ENCODE measurements at regions not wholly inside any gene's neighbourhood (a gene's known extent, or its start where the extent isn't known, plus 50 kb on each side); places are given as distances from the start of the nearest gene placed in this dataset.

DNA sequence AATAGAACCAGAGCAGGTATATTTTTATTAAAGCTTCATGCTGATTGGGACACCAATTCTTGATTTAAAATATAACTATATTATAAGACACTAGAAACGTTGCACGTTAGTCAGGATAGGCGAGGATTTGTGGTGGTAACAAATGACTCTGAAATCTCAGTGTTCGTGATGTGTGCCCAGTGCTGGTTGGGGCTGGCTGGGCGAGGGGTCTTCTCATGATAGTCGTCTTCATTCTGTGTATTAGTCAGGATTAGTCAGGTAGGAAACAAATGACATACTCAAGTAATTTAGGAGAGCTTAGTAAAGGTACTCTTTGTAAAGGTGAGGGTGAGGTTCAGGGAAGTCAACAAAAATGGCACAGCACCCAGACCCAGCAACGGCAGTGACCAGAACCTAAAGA, 73.9 kb upstream of the HIF1A start:
- Histone ChIP-seq H3K4me3 (no peak overlapping the region), H3K27ac (no peak overlapping the region), H3K9me3 (no peaks in the 10 kb centered on the region), H3K27me3 (no peaks in the 10 kb centered on the region), H3K4me1 (peaks cover 0 to 26% (median 0%) of the 10 kb centered on the region in 12 donors), H3K36me3 (no peaks in the 10 kb centered on the region)
- DNase-seq = no peak
- ATAC-seq = no peak
- TF ChIP-seq, protein P1, sequence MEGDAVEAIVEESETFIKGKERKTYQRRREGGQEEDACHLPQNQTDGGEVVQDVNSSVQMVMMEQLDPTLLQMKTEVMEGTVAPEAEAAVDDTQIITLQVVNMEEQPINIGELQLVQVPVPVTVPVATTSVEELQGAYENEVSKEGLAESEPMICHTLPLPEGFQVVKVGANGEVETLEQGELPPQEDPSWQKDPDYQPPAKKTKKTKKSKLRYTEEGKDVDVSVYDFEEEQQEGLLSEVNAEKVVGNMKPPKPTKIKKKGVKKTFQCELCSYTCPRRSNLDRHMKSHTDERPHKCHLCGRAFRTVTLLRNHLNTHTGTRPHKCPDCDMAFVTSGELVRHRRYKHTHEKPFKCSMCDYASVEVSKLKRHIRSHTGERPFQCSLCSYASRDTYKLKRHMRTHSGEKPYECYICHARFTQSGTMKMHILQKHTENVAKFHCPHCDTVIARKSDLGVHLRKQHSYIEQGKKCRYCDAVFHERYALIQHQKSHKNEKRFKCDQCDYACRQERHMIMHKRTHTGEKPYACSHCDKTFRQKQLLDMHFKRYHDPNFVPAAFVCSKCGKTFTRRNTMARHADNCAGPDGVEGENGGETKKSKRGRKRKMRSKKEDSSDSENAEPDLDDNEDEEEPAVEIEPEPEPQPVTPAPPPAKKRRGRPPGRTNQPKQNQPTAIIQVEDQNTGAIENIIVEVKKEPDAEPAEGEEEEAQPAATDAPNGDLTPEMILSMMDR (IDR thresholded peaks at IDR 0.05) = no peak
- TF ChIP-seq POLR2A (IDR thresholded peaks at IDR 0.05) = no peak
- intact Hi-C loops (cut with DNase I) = no loop called here
- WGBS, 4 donors = 83 to 90% (median 84%) methylated on average over 7 of the region's 7 CpGs

DNA sequence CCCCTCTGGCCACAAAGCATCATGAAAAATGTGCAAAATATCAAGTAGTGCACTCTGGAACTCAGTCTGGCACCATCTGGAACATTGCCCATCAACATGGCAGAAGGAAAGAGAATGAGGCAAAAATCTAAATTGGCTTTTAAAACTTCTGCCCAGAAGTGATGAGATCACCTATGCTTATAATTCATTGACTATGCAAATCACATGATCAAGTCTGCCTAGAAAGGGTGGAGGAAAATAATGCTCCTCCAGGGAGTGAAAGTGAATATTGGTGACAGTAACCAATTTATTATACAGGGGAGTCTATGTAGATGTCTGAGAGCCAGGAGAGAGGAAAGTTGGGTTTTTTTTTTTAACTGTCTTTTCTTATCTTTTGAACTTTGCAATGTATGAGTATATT, 73.3 kb upstream of the HIF1A start:
- TF ChIP-seq, protein P1 (IDR thresholded peaks at IDR 0.05) = no peak
- TF ChIP-seq POLR2A (IDR thresholded peaks at IDR 0.05) = no peak
- Histone ChIP-seq H3K4me3 (no peak overlapping the region), H3K36me3 (no peaks in the 10 kb centered on the region), H3K4me1 (peaks cover 0 to 26% (median 0%) of the 10 kb centered on the region in 12 donors), H3K9me3 (no peaks in the 10 kb centered on the region), H3K27ac (no peak overlapping the region), H3K27me3 (no peaks in the 10 kb centered on the region)
- ATAC-seq (no peak), DNase-seq (no peak)
- intact Hi-C loops (cut with DNase I) = no loop called here

DNA sequence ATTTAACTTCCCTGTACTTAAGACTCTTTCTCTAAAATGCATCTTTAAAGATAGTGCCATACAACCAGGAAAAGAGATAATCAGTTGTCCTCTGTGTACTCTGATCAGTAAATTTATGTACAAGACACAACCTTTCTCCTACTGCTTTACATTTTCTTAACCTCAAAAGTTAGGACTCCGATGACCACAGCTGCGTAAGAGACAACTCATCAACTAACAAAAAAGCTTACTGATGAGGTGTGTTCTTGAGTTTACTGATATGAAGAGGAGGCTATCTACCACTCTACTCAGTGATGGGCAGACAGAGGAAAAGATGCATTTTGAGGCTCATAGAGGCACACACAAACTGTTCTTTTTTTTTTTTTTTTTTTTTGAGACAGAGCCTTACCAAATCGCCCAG, 71.4 kb upstream of the HIF1A start:
- H3K27me3 ChIP-seq = no peaks in the 10 kb centered on the region
- no peak overlapping the region for H3K4me3 ChIP-seq
- ATAC-seq = no peak
- TF ChIP-seq POLR2A (IDR thresholded peaks at IDR 0.05) = no peak
- TF ChIP-seq, protein P1 (IDR thresholded peaks at IDR 0.05) = no peak
- H3K27ac ChIP-seq = no peak overlapping the region
- no peak for DNase-seq
- H3K36me3 ChIP-seq = no peaks in the 10 kb centered on the region
- intact Hi-C loops (cut with DNase I) = no loop called here
- H3K4me1 ChIP-seq = peaks cover 0 to 19% (median 0%) of the 10 kb centered on the region in 12 donors
- H3K9me3 ChIP-seq = no peaks in the 10 kb centered on the region
- WGBS, 4 donors = 94 to 97% (median 96%) methylated on average over 3 of the region's 3 CpGs

DNA sequence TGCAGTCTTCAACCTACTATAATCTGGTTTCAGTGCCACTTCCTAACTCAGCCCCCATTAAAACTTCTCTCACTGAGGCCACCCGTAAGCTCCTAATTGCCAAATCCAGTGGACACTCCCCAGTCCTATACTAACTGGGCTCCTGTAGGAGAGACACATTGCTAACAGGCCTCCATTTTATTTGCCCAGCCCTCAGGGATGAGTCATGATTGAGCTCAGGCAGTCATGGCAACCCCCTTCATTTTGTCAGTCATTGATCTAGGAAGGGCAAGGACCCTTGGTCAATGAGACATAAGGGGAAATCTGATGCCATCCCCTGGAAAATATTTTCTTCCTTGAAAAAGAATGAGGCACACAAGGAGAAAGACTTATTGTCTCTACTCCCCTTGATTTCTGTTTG, 70.1 kb upstream of the HIF1A start:
- Histone ChIP-seq H3K36me3 (no peaks in the 10 kb centered on the region), H3K9me3 (no peaks in the 10 kb centered on the region), H3K27me3 (no peaks in the 10 kb centered on the region), H3K4me3 (no peak overlapping the region), H3K4me1 (peaks cover 0 to 9% (median 0%) of the 10 kb centered on the region in 12 donors), H3K27ac (no peak overlapping the region)
- 92 to 99% (median 94%) methylated on average over 1 of the region's 1 CpG for WGBS, 4 donors
- intact Hi-C loops (cut with DNase I) = no loop called here
- TF ChIP-seq, protein P1 (IDR thresholded peaks at IDR 0.05) = no peak
- TF ChIP-seq POLR2A (IDR thresholded peaks at IDR 0.05) = no peak
- ATAC-seq (no peak), DNase-seq (no peak)
